Ascending aorta (tissue), 2 donors: ENCODE measurements at regions not wholly inside any gene's neighbourhood (a gene's known extent, or its start where the extent isn't known, plus 50 kb on each side); places are given as distances from the start of the nearest gene placed in this dataset.

ENCODE experiments used
- DNase-seq, 2 donors: peaks; one replicate each; pipeline ENCODE4 v3.0.0-alpha.2; 2019; ENCODE audit warnings: low spot score in 2 of 2
- H3K27ac ChIP-seq, 2 donors: fragments of 200-600 bp; sonication (generic); one replicate each; pipeline ENCODE4 v1.5.1; 2016 to 2017; ENCODE audit warnings: mild to moderate bottlenecking in 1 of 2
- H3K27me3 ChIP-seq: fragments of 200-600 bp; sonication (generic); one replicate; pipeline ENCODE4 v1.5.1; 2017
- H3K36me3 ChIP-seq, 2 donors: fragments of 200-600 bp; sonication (generic); one replicate each; pipeline ENCODE4 v1.5.1; 2016
- H3K4me1 ChIP-seq, 2 donors: fragments of 200-600 bp; sonication (generic); one replicate each; pipeline ENCODE4 v1.5.1; 2016 to 2017; ENCODE audit warnings: mild to moderate bottlenecking in 1 of 2
- H3K4me3 ChIP-seq, 2 donors: fragments of 200-600 bp; sonication (generic); one replicate each; pipeline ENCODE4 v1.5.1; 2016 to 2017; ENCODE audit warnings: mild to moderate bottlenecking in 1 of 2
- H3K9me3 ChIP-seq, 2 donors: fragments of 200-600 bp; sonication (generic); one replicate each; pipeline ENCODE4 v1.5.1; 2016
- CTCF ChIP-seq, 3 experiments: fragments of 200-600 bp in 2 of 3; fragments of 450-650 bp in 1 of 3; sonication (generic) in 2 of 3; IDR thresholded peaks; one replicate each; pipeline ENCODE4 v1.5.1; 2016 to 2019; ENCODE audit warnings: antibody characterized with exemption in 3 of 3, mild to moderate bottlenecking in 1 of 3, moderate library complexity in 1 of 3
- intact Hi-C: fragments of 100-400 bp; cut with DNase I; formaldehyde crosslinking; loops from one replicate; pipeline ENCODE4 v1.15.1; 2023

GRCh38 chr5:74289238-74289637 is 351.3 kb downstream of the ENC1 start:
- H3K36me3 ChIP-seq: no peaks in the 10 kb centered on the region
- H3K4me1 ChIP-seq: peaks cover 0 to 9% of the 10 kb centered on the region in 2 donors
- no peak overlapping the region for H3K4me3 ChIP-seq
- DNase-seq: no peak
- no peaks in the 10 kb centered on the region for H3K9me3 ChIP-seq
- intact Hi-C loops: no loop called here
- peak overlapping the region in 1 of 2 donors; percentile 15 for H3K27ac ChIP-seq
- no peaks in the 10 kb centered on the region for H3K27me3 ChIP-seq
- no peak for TF ChIP-seq CTCF (IDR thresholded peaks at IDR 0.05)

- Histone ChIP-seq H3K27ac (no peak overlapping the region), H3K9me3 (no peaks in the 10 kb centered on the region), H3K27me3 (no peaks in the 10 kb centered on the region), H3K36me3 (no peaks in the 10 kb centered on the region), H3K4me1 (peaks cover 0 to 9% of the 10 kb centered on the region in 2 donors), H3K4me3 (no peak overlapping the region)
- intact Hi-C loops: no loop called here
- no peak for DNase-seq
- TF ChIP-seq CTCF (IDR thresholded peaks at IDR 0.05): no peak
Observed at GRCh38 chr5:74288448-74289108, 351.9 kb downstream of the ENC1 start.

- no peak for TF ChIP-seq CTCF (IDR thresholded peaks at IDR 0.05)
- no peaks in the 10 kb centered on the region for H3K36me3 ChIP-seq
- intact Hi-C loops: no loop called here
- H3K9me3 ChIP-seq: no peaks in the 10 kb centered on the region
- peaks cover 0 to 9% of the 10 kb centered on the region in 2 donors for H3K4me1 ChIP-seq
- H3K27ac ChIP-seq: no peak overlapping the region
- no peak for DNase-seq
- H3K27me3 ChIP-seq: no peaks in the 10 kb centered on the region
- H3K4me3 ChIP-seq: no peak overlapping the region
Observed at GRCh38 chr5:74288038-74288437, 352.5 kb downstream of the ENC1 start.

GRCh38 chr5:74286734-74287695 is 353.5 kb downstream of the ENC1 start:
- H3K27ac ChIP-seq: no peak overlapping the region
- intact Hi-C loops: no loop called here

More at GRCh38 chr5:74286734-74287695, 353.5 kb downstream of the ENC1 start:
- peaks cover 0 to 5% of the 10 kb centered on the region in 2 donors for H3K4me1 ChIP-seq
- no peaks in the 10 kb centered on the region for H3K9me3 ChIP-seq
- TF ChIP-seq CTCF (IDR thresholded peaks at IDR 0.05): no peak
- H3K36me3 ChIP-seq: no peaks in the 10 kb centered on the region
- H3K27me3 ChIP-seq: no peaks in the 10 kb centered on the region
- no peak for DNase-seq
- no peak overlapping the region for H3K4me3 ChIP-seq
